IMR-90 (cell line): ENCODE measurements at regions not wholly inside any gene's neighbourhood (a gene's known extent, or its start where the extent isn't known, plus 50 kb on each side); places are given as distances from the start of the nearest gene placed in this dataset.

ENCODE experiments used
- ATAC-seq: fragments of 200-7000 bp; cut with Tn5 transposase; 2 replicates; pipeline ENCODE4 v1.9.1; 2020; ENCODE audit warnings: low read depth, mild to moderate bottlenecking, moderate library complexity
- BruUV-seq: library from RNA; stranded (reverse); fragments of 400-500 nt; replicated peaks from 2 replicates; lab custom pipeline; 2021; lab: Mats Ljungman, UMichigan
- CTCF ChIA-PET: fragments of 300-600 bp; formaldehyde crosslinking; extraction: SDS; loops from one replicate; lab custom pipeline; 2021; ENCODE audit warnings: antibody characterized with exemption; lab: Yijun Ruan, JAX
- POLR2A ChIA-PET: fragments of 300-600 bp; sonication (Branson Sonifier 250); formaldehyde crosslinking; loops from one replicate; lab custom pipeline; 2022; ENCODE audit warnings: antibody characterized with exemption; ENCODE audit not compliant: unreplicated experiment; lab: Charles Lee
- DNase-seq: peaks from one replicate; pipeline ENCODE4 v3.0.0; 2013
- H2AFZ ChIP-seq: replicated peaks from 2 replicates; pipeline ENCODE3; 2013; ENCODE audit warnings: low read length, mild to moderate bottlenecking; ENCODE audit not compliant: poor library complexity
- H2AK5ac ChIP-seq: 2 replicates; pipeline ENCODE4 v1.6.1; 2013; ENCODE audit warnings: low read depth, low read length, inconsistent platforms
- H2AK9ac ChIP-seq: replicated peaks from 2 replicates; pipeline ENCODE3; 2013; ENCODE audit warnings: mild to moderate bottlenecking, low read depth, low read length, moderate library complexity; ENCODE audit not compliant: poor library complexity
- H2BK120ac ChIP-seq: 2 replicates; pipeline ENCODE4 v1.6.1; 2013; ENCODE audit warnings: low read depth, low read length, inconsistent platforms
- H2BK15ac ChIP-seq: 3 replicates; pipeline ENCODE4 v1.6.1; 2013; ENCODE audit warnings: low read depth, low read length, inconsistent platforms
- H2BK20ac ChIP-seq: 2 replicates; pipeline ENCODE4 v1.6.1; 2013; ENCODE audit warnings: low read depth, mild to moderate bottlenecking, inconsistent platforms, low read length, moderate library complexity
- H2BK5ac ChIP-seq: 2 replicates; pipeline ENCODE4 v1.6.1; 2013; ENCODE audit warnings: mild to moderate bottlenecking, low read depth, low read length, inconsistent platforms; ENCODE audit not compliant: poor library complexity, severe bottlenecking
- H3K14ac ChIP-seq: replicated peaks from 2 replicates; pipeline ENCODE4 v1.6.1; 2013; ENCODE audit warnings: low read depth, low read length, inconsistent platforms
- H3K18ac ChIP-seq: 2 replicates; pipeline ENCODE4 v1.6.1; 2013; ENCODE audit warnings: low read depth, low read length, control low read depth
- H3K23ac ChIP-seq: 2 replicates; pipeline ENCODE4 v1.6.1; 2013; ENCODE audit warnings: low read depth, low read length, inconsistent platforms
- H3K27ac ChIP-seq: 2 replicates; pipeline ENCODE4 v1.5.1; 2013; ENCODE audit warnings: mild to moderate bottlenecking, control low read depth, low read length; ENCODE audit not compliant: insufficient read depth
- H3K27me3 ChIP-seq: 2 replicates; pipeline ENCODE4 v1.6.1; 2013; ENCODE audit warnings: low read length; ENCODE audit not compliant: control insufficient read depth, insufficient read depth
- H3K36me3 ChIP-seq: 2 replicates; pipeline ENCODE4 v1.6.1; 2013; ENCODE audit warnings: low read length, mixed read lengths; ENCODE audit not compliant: control insufficient read depth, insufficient read depth
- H3K4ac ChIP-seq: 2 replicates; pipeline ENCODE4 v1.6.1; 2013; ENCODE audit warnings: low read depth, low read length, inconsistent platforms
- H3K4me1 ChIP-seq: 2 replicates; pipeline ENCODE4 v1.6.1; 2013; ENCODE audit warnings: low read length, mixed read lengths; ENCODE audit not compliant: control insufficient read depth, insufficient read depth
- H3K4me2 ChIP-seq: 2 replicates; pipeline ENCODE4 v1.6.1; 2013; ENCODE audit warnings: low read depth, mild to moderate bottlenecking, control low read depth, low read length, moderate library complexity
- H3K4me3 ChIP-seq: 2 replicates; pipeline ENCODE4 v1.5.1; 2013; ENCODE audit warnings: low read depth, mild to moderate bottlenecking, control low read depth, low read length, moderate library complexity; ENCODE audit not compliant: insufficient read depth
- H3K56ac ChIP-seq: 2 replicates; pipeline ENCODE4 v1.6.1; 2013; ENCODE audit warnings: low read length, inconsistent platforms; ENCODE audit not compliant: insufficient read depth; ENCODE audit errors: extremely low read depth
- H3K79me1 ChIP-seq, 2 experiments: 2 replicates each; pipeline ENCODE4 v1.6.1; 2013; ENCODE audit warnings: low read length in 2 of 2, inconsistent platforms in 1 of 2, low read depth in 1 of 2
- H3K9ac ChIP-seq: 2 replicates; pipeline ENCODE4 v1.6.1; 2013; ENCODE audit warnings: low read depth, low read length, control low read depth
- H3K9me1 ChIP-seq: 2 replicates; pipeline ENCODE4 v1.6.1; 2013; ENCODE audit warnings: low read length, inconsistent platforms; ENCODE audit not compliant: insufficient read depth
- H3K9me3 ChIP-seq: 2 replicates; pipeline ENCODE4 v1.6.1; 2013; ENCODE audit warnings: low read length; ENCODE audit not compliant: control insufficient read depth, insufficient read depth
- H4K20me1 ChIP-seq: 2 replicates; pipeline ENCODE4 v1.6.1; 2013; ENCODE audit warnings: low read length, inconsistent platforms; ENCODE audit not compliant: insufficient read depth
- H4K5ac ChIP-seq: 2 replicates; pipeline ENCODE4 v1.6.1; 2013; ENCODE audit warnings: mild to moderate bottlenecking, low read depth, low read length, control low read depth
- H4K8ac ChIP-seq, 2 experiments: 2 replicates each; pipeline ENCODE4 v1.6.1; 2013; ENCODE audit warnings: low read depth in 2 of 2, low read length in 2 of 2, control low read depth in 1 of 2, inconsistent platforms in 1 of 2
- H4K91ac ChIP-seq: 2 replicates; pipeline ENCODE4 v1.6.1; 2013; ENCODE audit warnings: low read depth, low read length, inconsistent platforms; ENCODE audit not compliant: insufficient read depth
- BHLHE40 ChIP-seq: fragments of 150-350 bp; IDR thresholded peaks from 2 replicates; pipeline ENCODE4 v1.6.1; 2016; ENCODE audit warnings: mild to moderate bottlenecking, low read depth, low read length
- CHD1 ChIP-seq: IDR thresholded peaks from 2 replicates; pipeline ENCODE4 v1.6.1; 2012; ENCODE audit warnings: low read depth, low read length, improper control_type of control experiment
- MAFK ChIP-seq: IDR thresholded peaks from 2 replicates; pipeline ENCODE4 v1.6.1; 2012; ENCODE audit warnings: low read depth, low read length, improper control_type of control experiment
- NFE2L2 ChIP-seq: fragments of 150-350 bp; IDR thresholded peaks from 2 replicates; pipeline ENCODE4 v1.6.1; 2016; ENCODE audit warnings: low read depth, mild to moderate bottlenecking, low read length
- SMC3 ChIP-seq: fragments of 150-350 bp; IDR thresholded peaks from 2 replicates; pipeline ENCODE4 v1.6.1; 2016; ENCODE audit warnings: low read depth, mild to moderate bottlenecking, antibody characterized with exemption, low read length, moderate library complexity
- WGBS, 2 experiments: methylation state at CpG; one replicate each; pipeline versions ENCODE4 v1.1.5 to v1.1.7; 2013; ENCODE audit warnings: missing lambda C conversion rate in 2 of 2; ENCODE audit not compliant: insufficient read length in 1 of 2; ENCODE audit errors: extremely low coverage in 2 of 2; 5-methylcytosine and 5-hydroxymethylcytosine counted together
- dilution Hi-C: fragments of 300-500 bp; cut with HindIII; formaldehyde crosslinking; loops from one replicate; pipeline ENCODE4 v1.14.3; 2018; ENCODE audit warnings: low sequenced_read_pairs; ENCODE audit not compliant: unreplicated experiment
- in situ Hi-C: fragments of 300-500 bp; cut with MboI; formaldehyde crosslinking; loops from 3 replicates; pipeline ENCODE4 v1.14.3; 2019; ENCODE audit warnings: low sequenced_read_pairs, inconsistent platforms, mixed read lengths
- intact Hi-C: fragments of 100-400 bp; cut with micrococcal nuclease; formaldehyde crosslinking; loops from 2 replicates; pipeline ENCODE4 v1.10.0; 2022

- Histone ChIP-seq H4K20me1 (no peaks in the 10 kb centered on the region), H2BK20ac (no peak overlapping the region), H2AK9ac (no peak overlapping the region), H3K4me1 (no peaks in the 10 kb centered on the region), H4K91ac (no peak overlapping the region), H3K4ac (no peak overlapping the region), H3K27me3 (peaks cover 2% of the 10 kb centered on the region), H4K5ac (no peak overlapping the region), H2BK5ac (no peak overlapping the region), H2AK5ac (no peak overlapping the region), H3K14ac (no peak overlapping the region), H3K4me3 (no peak overlapping the region), H3K36me3 (no peaks in the 10 kb centered on the region), H2AFZ (no peak overlapping the region), H3K23ac (no peak overlapping the region), H3K79me1 (no peaks in the 10 kb centered on the region), H3K4me2 (no peak overlapping the region), H3K27ac (no peak overlapping the region), H4K8ac (no peak overlapping the region), H3K18ac (no peak overlapping the region), H3K9ac (no peak overlapping the region), H3K9me1 (no peaks in the 10 kb centered on the region), H3K9me3 (no peaks in the 10 kb centered on the region), H2BK15ac (no peak overlapping the region), H2BK120ac (no peak overlapping the region), H3K56ac (no peak overlapping the region)
- in situ Hi-C loops: no loop called here
- ChIA-PET CTCF (no interaction called here), POLR2A (no interaction called here)
- DNase-seq (no peak), ATAC-seq (no peak)
- 80% methylated on average over 1 of the region's 2 CpGs; no CpG with 5 or more reads in 1 of the 2 experiments for WGBS, 2 experiments
- TF ChIP-seq CHD1 (no peak), NFE2L2 (no peak), SMC3 (no peak), MAFK (no peak), BHLHE40 (no peak)
- BruUV-seq: no TSS peak
- intact Hi-C loops: no loop called here
- dilution Hi-C loops: no loop called here
These were observed 196.3 kb downstream of the PSAT1 start for GRCh38 chr9:78493166-78493742.
